Dendritic cell treated with granulocyte-macrophage colony-stimulating factor and Interleukin-4, amounts not matched to agents 40 ng/mL and 50 ng/mL, for 4 days (primary cell): ENCODE measurements at regions not wholly inside any gene's neighbourhood (a gene's known extent, or its start where the extent isn't known, plus 50 kb on each side); places are given as distances from the start of the nearest gene placed in this dataset.

Source experiments
- H3K27ac Mint-ChIP-seq: one replicate; pipeline ENCODE4 v1.8.0; 2022; ENCODE audit warnings: mild to moderate bottlenecking, mixed read lengths
- H3K27me3 Mint-ChIP-seq: one replicate; pipeline ENCODE4 v1.8.0; 2022; ENCODE audit warnings: mild to moderate bottlenecking, mixed read lengths
- H3K36me3 Mint-ChIP-seq: one replicate; pipeline ENCODE4 v1.8.0; 2022; ENCODE audit warnings: low read depth, mixed read lengths
- H3K4me1 Mint-ChIP-seq: one replicate; pipeline ENCODE4 v1.8.0; 2022; ENCODE audit warnings: low read depth, mixed read lengths
- H3K4me3 Mint-ChIP-seq: one replicate; pipeline ENCODE4 v1.8.0; 2022; ENCODE audit warnings: mild to moderate bottlenecking, moderate library complexity, mixed read lengths
- H3K9me3 Mint-ChIP-seq: one replicate; pipeline ENCODE4 v1.8.0; 2022; ENCODE audit warnings: mixed read lengths
- intact Hi-C: fragments of 100-400 bp; cut with micrococcal nuclease; formaldehyde crosslinking; loops from one replicate; pipeline ENCODE4 v1.15.0; 2022

DNA sequence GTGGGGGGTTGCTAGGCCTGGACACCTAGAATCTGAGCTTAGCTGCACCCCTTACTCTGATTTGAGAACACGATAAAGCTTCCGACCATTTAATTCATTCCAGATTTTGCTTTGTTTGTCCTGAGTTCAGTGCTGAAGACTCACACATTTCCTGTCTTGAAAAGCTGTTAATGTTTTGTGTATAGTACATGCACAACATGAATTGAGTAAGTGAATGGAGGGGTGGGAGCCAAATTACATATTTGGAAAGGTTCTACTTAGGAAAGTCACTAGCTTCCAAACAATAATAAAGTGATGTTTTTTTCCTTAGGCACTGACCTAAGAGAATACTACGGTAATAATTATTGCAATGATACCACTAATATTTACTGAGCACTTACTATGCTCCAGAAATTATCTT is 955.2 kb upstream of the NR2F2 start:
- H3K27ac Mint-ChIP-seq: no peak overlapping the region
- no peak overlapping the region for H3K4me3 Mint-ChIP-seq
- H3K27me3 Mint-ChIP-seq: no peaks in the 10 kb centered on the region
- no peaks in the 10 kb centered on the region for H3K9me3 Mint-ChIP-seq
- no peaks in the 10 kb centered on the region for H3K36me3 Mint-ChIP-seq
- H3K4me1 Mint-ChIP-seq: no peaks in the 10 kb centered on the region
- intact Hi-C loops: no loop called here

DNA sequence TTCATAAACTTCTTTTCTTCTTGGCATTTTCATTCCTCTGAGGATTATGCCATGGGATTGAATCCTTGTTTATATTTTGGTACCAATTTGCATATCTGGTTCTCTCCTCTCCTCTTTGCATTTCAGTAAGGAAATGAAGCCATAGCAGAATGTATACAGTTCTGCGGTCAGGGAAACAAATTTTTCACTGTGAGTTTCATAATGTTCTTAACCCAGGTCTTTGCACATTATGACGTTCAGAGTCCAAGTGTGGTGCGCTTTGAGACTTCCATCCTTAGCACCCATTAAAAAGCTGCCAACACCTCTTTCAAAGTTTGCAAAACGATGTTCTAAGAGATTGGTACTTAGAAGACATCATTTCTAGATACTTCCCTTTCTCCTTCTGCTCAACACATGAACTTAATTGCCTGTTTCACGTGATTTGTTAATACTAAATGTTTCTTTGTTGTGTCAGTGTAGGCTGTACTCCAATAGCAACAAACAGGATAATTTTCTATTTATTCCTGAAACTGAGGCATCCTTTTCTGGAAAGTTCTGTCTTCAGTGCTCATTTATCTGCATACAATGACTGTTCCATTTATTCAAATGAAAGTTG is 953.1 kb upstream of the NR2F2 start:
- H3K4me3 Mint-ChIP-seq: no peak overlapping the region
- no peak overlapping the region for H3K27ac Mint-ChIP-seq
- H3K27me3 Mint-ChIP-seq: no peaks in the 10 kb centered on the region
- no peaks in the 10 kb centered on the region for H3K4me1 Mint-ChIP-seq
- H3K36me3 Mint-ChIP-seq: no peaks in the 10 kb centered on the region
- intact Hi-C loops: no loop called here
- H3K9me3 Mint-ChIP-seq: no peaks in the 10 kb centered on the region

DNA sequence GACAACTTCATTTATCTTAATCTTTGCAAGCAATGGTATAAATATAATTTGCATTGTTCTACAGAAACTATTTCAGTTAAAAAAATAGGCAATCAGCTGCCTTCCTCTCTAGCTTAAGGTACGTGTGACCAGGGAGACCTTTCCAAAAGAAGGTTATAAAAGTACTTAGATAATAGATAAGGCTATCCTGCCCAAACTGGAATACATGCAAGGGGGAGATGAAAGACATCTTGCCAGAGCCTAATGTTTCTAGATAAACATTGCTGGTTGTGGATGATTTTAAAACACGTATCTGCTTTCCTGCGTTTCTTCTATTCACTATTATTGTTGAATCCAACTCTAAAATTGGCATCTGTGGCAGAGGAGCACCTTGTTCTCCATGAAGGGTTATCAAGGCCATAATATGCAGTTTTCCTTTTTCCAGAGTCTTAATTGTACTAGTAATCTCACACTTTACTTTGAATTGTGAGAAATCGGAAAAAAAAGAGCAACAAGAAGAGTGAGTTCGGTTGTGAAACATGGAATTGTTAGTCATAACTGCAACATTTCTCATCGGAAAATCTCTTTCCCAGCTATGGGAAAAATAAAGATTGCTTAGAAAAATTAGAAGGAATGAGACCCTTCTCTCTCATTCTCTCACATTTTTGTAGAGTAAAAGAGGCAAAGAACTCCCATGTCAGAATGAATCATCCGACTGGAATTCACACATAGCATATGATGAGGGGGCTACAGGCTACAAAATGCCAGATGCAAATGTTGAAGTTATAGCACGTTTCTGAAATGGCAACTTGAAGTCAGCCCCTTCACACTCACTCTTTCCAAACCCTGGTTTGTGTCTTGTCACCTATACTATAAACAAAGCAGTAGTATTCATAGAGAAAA is 936.1 kb upstream of the NR2F2 start:
- Mint-ChIP-seq H3K27ac (no peak overlapping the region), H3K27me3 (no peaks in the 10 kb centered on the region), H3K4me3 (no peak overlapping the region), H3K36me3 (no peaks in the 10 kb centered on the region), H3K9me3 (peaks cover 11% of the 10 kb centered on the region), H3K4me1 (no peaks in the 10 kb centered on the region)
- intact Hi-C loops: no loop called here

DNA sequence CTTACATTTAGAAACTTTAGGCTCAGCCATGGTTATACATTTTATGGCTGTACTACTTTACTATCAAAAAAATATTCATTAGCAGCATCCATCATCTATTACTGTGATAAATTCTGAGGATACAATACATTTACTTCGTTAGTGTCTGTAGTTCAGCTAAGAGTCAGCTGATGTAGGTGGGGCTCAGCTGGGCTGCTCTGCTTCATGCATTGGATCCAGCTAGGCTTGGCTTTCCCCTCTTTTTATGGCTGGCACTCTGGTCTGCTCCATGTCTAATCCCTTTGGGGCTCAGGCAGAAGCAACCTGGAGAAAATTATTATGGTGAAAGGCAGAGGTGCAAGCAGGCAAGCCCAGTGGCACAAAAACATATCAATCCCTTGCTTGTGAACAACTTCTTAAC is 930.1 kb upstream of the NR2F2 start:
- H3K9me3 Mint-ChIP-seq: peaks cover 11% of the 10 kb centered on the region

DNA sequence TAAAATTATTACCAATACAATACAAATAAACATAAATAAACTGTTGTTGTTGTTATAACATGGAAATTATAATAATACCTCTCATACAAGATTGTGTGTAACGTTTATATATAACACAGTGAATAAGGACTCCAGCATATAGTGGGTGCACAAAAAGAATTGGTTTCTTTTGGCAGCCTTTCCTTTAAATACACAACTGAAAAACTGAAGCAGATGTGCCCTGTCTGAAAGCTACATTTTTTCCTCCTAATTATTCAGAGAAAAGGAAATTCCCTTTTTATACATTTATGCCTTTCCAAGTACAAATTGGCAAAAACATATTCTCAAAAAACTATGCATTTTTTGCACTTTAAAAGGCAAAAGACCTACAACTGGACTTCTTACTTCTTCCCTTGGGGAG is 928.9 kb upstream of the NR2F2 start:
- no peaks in the 10 kb centered on the region for H3K27me3 Mint-ChIP-seq
- H3K9me3 Mint-ChIP-seq: peaks cover 10% of the 10 kb centered on the region
- no peaks in the 10 kb centered on the region for H3K4me1 Mint-ChIP-seq
- no peak overlapping the region for H3K27ac Mint-ChIP-seq
- no peaks in the 10 kb centered on the region for H3K36me3 Mint-ChIP-seq
- H3K4me3 Mint-ChIP-seq: no peak overlapping the region
- intact Hi-C loops: no loop called here

More for the DNA sequence above, 930.1 kb upstream of the NR2F2 start:
- H3K36me3 Mint-ChIP-seq: no peaks in the 10 kb centered on the region
- H3K27me3 Mint-ChIP-seq: no peaks in the 10 kb centered on the region
- intact Hi-C loops: no loop called here
- H3K4me3 Mint-ChIP-seq: no peak overlapping the region
- no peaks in the 10 kb centered on the region for H3K4me1 Mint-ChIP-seq
- H3K27ac Mint-ChIP-seq: no peak overlapping the region

DNA sequence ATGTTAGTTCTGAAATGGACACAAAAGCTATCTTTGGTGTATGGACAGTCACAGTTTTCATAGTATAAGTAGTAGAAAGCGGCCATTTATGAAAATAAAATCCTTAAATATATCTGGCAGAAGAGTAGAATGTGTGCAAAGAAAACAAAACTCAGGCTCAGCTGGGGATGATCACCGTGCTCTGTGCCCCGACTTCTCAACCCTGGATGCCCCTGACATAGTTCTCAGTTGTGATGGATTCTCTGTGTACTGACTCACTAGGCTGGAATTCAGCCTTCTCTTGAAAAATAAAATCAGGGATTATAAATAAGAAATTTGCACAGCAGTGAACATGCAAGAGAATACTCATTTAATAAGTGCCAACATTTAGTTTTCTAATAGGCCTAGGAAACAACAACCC is 925.1 kb upstream of the NR2F2 start:
- H3K4me3 Mint-ChIP-seq: no peak overlapping the region
- H3K27me3 Mint-ChIP-seq: no peaks in the 10 kb centered on the region
- no peaks in the 10 kb centered on the region for H3K36me3 Mint-ChIP-seq
- intact Hi-C loops: no loop called here
- H3K9me3 Mint-ChIP-seq: no peaks in the 10 kb centered on the region
- no peak overlapping the region for H3K27ac Mint-ChIP-seq
- no peaks in the 10 kb centered on the region for H3K4me1 Mint-ChIP-seq

DNA sequence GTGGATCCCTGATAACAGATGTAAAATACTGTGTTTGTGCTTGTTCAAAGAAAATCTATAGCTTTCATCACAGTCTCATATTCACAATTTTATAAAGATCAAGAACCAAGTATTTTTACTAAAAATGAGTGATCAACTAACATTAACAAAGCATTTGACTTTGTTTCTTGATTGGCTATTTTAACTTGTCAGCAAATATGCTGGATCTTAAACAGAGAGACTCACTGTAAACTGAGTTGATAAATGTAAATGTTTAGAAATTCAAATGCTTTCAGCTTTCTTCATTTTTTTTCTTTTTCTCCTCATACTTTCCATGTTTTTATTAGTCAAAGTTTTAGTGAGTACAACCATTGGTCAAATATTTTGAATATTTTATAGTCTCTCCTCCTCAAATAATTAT is 923.0 kb upstream of the NR2F2 start:
- no peak overlapping the region for H3K4me3 Mint-ChIP-seq
- H3K4me1 Mint-ChIP-seq: no peaks in the 10 kb centered on the region
- no peaks in the 10 kb centered on the region for H3K9me3 Mint-ChIP-seq
- H3K27ac Mint-ChIP-seq: no peak overlapping the region
- no peaks in the 10 kb centered on the region for H3K36me3 Mint-ChIP-seq
- H3K27me3 Mint-ChIP-seq: no peaks in the 10 kb centered on the region
- intact Hi-C loops: no loop called here

DNA sequence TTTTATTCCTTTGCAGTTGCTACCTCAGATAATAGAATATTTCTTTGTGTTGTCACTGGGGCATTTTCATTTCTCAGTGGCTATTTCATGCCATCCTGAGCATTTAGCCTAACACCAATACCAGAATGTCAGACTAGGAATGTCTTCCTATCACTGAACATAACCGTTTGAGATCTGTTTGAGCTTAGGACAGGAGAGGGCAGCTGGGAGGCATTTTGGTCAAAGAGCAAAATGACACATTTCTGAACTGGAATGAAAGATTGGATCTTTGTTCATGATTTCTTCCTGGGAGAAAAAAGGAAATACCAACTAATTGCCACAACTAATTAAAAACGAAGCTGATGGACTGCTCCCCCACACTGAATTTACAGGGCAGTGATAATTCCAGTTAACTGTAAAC is 921.3 kb upstream of the NR2F2 start:
- intact Hi-C loops: no loop called here
- no peak overlapping the region for H3K27ac Mint-ChIP-seq
- no peaks in the 10 kb centered on the region for H3K27me3 Mint-ChIP-seq
- H3K36me3 Mint-ChIP-seq: no peaks in the 10 kb centered on the region
- no peaks in the 10 kb centered on the region for H3K4me1 Mint-ChIP-seq
- no peaks in the 10 kb centered on the region for H3K9me3 Mint-ChIP-seq
- no peak overlapping the region for H3K4me3 Mint-ChIP-seq

DNA sequence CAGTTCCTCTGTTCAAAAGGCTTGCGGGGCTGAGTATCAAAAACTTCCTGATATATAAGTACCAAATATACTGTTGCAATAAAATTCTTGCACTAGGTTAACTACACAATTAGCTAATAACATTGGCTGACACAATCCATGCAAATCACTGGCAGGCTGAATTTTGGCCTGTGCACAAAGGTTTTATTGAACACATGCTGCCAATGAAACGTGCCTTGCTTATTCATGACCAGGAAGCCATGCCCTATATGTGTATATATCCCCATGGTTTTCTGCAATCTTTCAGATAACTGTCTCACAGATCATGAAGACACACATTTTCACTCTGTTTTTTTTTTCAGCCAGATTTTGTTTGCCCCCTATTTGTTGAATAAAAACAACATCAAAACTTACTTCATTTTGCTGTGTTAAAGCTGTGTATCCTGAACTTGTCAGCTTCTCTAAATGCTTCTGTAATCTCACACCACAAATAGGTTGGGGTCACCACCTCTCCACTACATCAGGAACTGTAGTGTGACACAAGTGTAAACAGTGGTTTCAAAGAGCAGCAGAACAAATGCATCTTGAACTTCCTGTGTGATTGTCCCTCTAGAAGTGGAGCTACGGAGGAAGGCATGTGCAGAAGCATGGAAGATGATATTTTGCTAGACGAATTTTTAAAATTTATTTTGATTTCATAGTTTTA is 920.7 kb upstream of the NR2F2 start:
- H3K27me3 Mint-ChIP-seq: no peaks in the 10 kb centered on the region
- no peak overlapping the region for H3K27ac Mint-ChIP-seq
- H3K4me1 Mint-ChIP-seq: no peaks in the 10 kb centered on the region
- intact Hi-C loops: no loop called here
- H3K36me3 Mint-ChIP-seq: no peaks in the 10 kb centered on the region
- no peak overlapping the region for H3K4me3 Mint-ChIP-seq
- no peaks in the 10 kb centered on the region for H3K9me3 Mint-ChIP-seq

DNA sequence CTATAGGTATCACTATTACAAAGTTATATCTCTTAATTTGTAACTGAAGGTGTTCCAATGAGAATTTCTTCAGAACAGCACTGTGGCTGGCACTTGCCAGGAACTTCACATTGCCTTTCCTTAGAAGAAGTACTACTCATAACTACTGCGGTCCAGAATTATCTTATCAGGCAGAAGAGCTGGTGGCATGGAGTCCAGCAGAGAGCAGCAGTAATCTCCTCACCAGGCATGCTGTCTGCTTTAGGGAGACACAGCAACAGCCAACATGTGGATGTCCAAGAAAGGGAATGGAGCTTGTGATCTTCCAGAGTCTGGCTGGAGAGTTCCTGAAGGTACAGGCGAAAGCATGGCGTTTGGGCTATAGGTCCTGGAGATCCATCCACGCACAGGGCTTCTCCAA is 919.7 kb upstream of the NR2F2 start:
- Mint-ChIP-seq H3K36me3 (no peaks in the 10 kb centered on the region), H3K4me1 (no peaks in the 10 kb centered on the region), H3K9me3 (no peaks in the 10 kb centered on the region), H3K4me3 (no peak overlapping the region), H3K27me3 (no peaks in the 10 kb centered on the region), H3K27ac (no peak overlapping the region)
- intact Hi-C loops: no loop called here

DNA sequence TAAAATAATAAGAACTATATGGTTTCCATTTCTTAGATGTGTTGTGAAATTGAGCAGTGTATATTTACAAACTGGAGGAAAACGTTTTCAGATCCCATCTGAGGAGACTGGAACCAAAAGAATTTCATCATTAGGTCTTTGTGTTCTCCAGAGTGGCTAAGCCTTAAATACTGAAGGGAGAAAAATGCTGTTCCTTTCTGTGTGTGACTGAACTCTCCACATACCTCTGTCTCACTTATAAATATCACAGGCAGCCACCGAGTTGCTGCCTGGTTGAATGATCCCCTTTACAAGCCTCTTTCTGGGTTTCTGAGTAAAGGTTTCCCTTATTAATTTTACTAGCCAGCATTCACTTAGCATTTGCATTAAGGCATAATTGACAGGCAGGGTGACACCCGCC is 913.9 kb upstream of the NR2F2 start:
- Mint-ChIP-seq H3K9me3 (peaks cover 16% of the 10 kb centered on the region), H3K36me3 (no peaks in the 10 kb centered on the region), H3K27ac (no peak overlapping the region), H3K4me1 (no peaks in the 10 kb centered on the region), H3K27me3 (no peaks in the 10 kb centered on the region), H3K4me3 (no peak overlapping the region)
- intact Hi-C loops: no loop called here

DNA sequence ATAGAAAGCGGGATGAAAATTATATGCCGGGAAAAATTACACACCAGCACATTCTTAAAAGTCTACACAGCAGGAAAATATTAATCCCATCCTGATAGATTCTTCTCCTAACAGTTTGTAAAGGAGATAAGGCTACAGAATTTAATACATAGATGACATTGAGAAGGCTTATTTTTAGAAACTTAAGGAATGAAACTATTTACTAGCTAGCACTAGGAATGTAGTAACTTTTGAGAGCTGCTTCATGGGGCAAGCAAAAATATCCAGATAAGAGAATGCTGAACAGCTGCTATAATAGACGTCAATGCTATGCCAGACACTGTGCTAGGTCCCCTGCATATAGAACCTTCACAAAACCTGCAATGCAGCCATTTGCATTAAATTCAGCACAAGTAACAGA is 912.7 kb upstream of the NR2F2 start:
- Mint-ChIP-seq H3K27me3 (no peaks in the 10 kb centered on the region), H3K9me3 (peaks cover 28% of the 10 kb centered on the region)
- intact Hi-C loops: no loop called here

DNA sequence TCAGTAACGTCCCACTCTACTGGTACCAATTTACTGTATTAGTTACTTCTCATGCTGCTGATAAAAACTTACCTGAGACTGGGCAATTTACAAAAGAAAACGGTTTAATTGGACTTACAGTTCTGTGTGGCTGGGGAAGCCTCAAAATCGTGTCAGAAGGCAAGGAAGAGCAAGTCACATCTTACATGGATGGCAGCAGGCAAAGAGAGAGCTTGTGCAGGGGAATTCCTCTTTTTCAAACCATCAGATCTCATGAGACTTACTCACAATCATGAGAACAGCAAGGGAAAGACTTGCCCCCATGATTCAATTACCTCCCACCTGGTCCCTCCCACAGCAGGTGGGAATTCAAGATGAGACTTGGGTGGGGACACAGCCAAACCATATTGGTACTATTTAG is 908.2 kb upstream of the NR2F2 start:
- Mint-ChIP-seq H3K27me3 (no peaks in the 10 kb centered on the region), H3K36me3 (no peaks in the 10 kb centered on the region), H3K27ac (no peak overlapping the region), H3K4me3 (no peak overlapping the region), H3K9me3 (peaks cover 31% of the 10 kb centered on the region), H3K4me1 (no peaks in the 10 kb centered on the region)
- intact Hi-C loops: no loop called here

More for the DNA sequence above, 912.7 kb upstream of the NR2F2 start:
- no peaks in the 10 kb centered on the region for H3K4me1 Mint-ChIP-seq
- no peak overlapping the region for H3K4me3 Mint-ChIP-seq
- no peaks in the 10 kb centered on the region for H3K36me3 Mint-ChIP-seq
- H3K27ac Mint-ChIP-seq: no peak overlapping the region

DNA sequence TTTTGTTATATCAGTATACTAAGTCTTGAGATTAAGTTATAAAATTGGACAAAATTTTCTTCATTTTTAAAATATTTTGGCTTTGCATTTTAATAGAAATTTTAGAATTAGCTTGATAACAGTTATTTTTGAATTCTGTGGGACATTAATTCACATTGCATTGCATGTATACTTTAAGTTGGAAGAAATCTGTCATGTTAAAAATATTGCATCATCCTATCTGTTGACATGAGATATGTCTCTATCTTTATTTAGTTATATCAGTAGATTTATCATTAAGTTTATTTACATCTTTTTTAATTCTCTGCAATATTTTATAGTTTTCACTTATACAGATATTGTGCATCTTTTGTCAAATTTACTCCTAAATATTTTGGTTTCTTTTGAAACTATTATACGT is 904.6 kb upstream of the NR2F2 start:
- Mint-ChIP-seq H3K9me3 (peaks cover 36% of the 10 kb centered on the region), H3K4me3 (no peak overlapping the region), H3K27ac (no peak overlapping the region), H3K27me3 (no peaks in the 10 kb centered on the region), H3K36me3 (no peaks in the 10 kb centered on the region), H3K4me1 (no peaks in the 10 kb centered on the region)
- intact Hi-C loops: no loop called here
